Thyroid gland (tissue), 4 donors: ENCODE measurements at regions not wholly inside any gene's neighbourhood (a gene's known extent, or its start where the extent isn't known, plus 50 kb on each side); places are given as distances from the start of the nearest gene placed in this dataset.

Experiments
- DNase-seq, 2 donors: peaks; one replicate each; pipeline ENCODE4 v3.0.0-alpha.2; 2019
- H3K27ac ChIP-seq, 3 donors: fragments of 200-600 bp; sonication (generic); 1 replicate in 2 of 3; 2 replicates in 1 of 3; pipeline ENCODE4 v1.5.1; 2016 to 2019; ENCODE audit warnings: mild to moderate bottlenecking in 1 of 3, moderate library complexity in 1 of 3
- H3K27me3 ChIP-seq: fragments of 200-600 bp; sonication (generic); one replicate; pipeline ENCODE4 v1.5.1; 2019
- H3K36me3 ChIP-seq, 2 donors: fragments of 200-600 bp; sonication (generic); one replicate each; pipeline ENCODE4 v1.5.1; 2016 to 2019
- H3K4me1 ChIP-seq, 2 donors: fragments of 200-600 bp; sonication (generic); one replicate each; pipeline ENCODE4 v1.5.1; 2017 to 2019
- H3K4me3 ChIP-seq, 3 donors: fragments of 200-600 bp; sonication (generic); replicated peaks in 1 of 3; 1 replicate in 2 of 3; 2 replicates in 1 of 3; pipeline ENCODE4 v1.5.1; 2016; ENCODE audit warnings: mild to moderate bottlenecking in 1 of 3
- H3K9me3 ChIP-seq: fragments of 200-600 bp; sonication (generic); one replicate; pipeline ENCODE4 v1.5.1; 2017
- POLR2A ChIP-seq, 2 donors: fragments of 450-650 bp; IDR thresholded peaks; one replicate each; pipeline ENCODE4 v1.6.1; 2017; ENCODE audit warnings: antibody characterized with exemption in 2 of 2, mild to moderate bottlenecking in 2 of 2, moderate library complexity in 1 of 2
- WGBS, 2 donors: methylation state at CpG; one replicate each; pipeline ENCODE4 v1.1.5; 2017; 5-methylcytosine and 5-hydroxymethylcytosine counted together
- intact Hi-C: fragments of 100-400 bp; cut with DNase I; formaldehyde crosslinking; loops from one replicate; pipeline ENCODE4 v1.15.1; 2023
- TF ChIP-seq, protein P1 (sequence below), 6 experiments: fragments of 200-600 bp in 3 of 6; fragments of 450-650 bp in 3 of 6; sonication (generic) in 3 of 6; IDR thresholded peaks; one replicate each; pipeline ENCODE4 v1.5.1; 2016 to 2019; ENCODE audit warnings: antibody characterized with exemption in 6 of 6, mild to moderate bottlenecking in 2 of 6, inconsistent platforms in 1 of 6, moderate library complexity in 1 of 6

DNA sequence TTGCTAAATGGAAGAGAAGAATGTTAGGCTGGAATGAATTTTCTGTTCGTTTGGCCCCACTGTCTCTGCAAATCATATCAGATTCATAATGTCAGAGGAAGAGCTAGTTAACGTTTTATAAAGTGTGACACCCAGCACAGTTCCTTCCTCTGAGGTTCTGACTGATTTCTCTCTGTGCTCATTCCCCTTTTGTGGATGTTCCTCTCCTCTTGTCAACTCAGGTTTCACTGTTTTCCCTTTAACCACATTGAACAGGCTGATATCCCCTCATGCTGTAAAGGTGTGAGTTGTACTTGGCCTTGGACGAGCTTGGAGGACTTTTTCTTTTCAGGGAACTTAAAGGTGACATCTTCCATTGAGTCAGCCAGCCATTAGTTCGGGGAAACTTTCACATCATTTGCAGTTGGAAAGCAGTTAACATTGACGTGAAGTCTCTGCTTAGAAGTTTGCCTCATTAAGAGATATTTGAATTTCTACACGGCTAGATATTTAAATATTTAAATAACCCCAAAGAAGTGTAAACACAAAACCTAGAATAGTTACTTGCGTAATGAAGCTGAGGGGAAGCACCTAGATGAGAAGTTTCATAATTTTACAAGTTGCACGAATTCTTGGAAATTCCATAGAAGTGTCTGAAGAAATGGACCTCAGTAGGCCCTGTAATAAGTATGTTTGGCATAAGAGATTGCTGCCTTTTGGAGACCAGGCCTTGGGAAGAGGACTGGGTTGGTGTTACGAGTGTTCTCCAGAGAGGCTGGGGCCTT lies 101.5 kb upstream of the EGR2 start:
- Histone ChIP-seq H3K4me1 (no peaks in the 10 kb centered on the region), H3K27me3 (no peaks in the 10 kb centered on the region), H3K36me3 (no peaks in the 10 kb centered on the region), H3K4me3 (no peak overlapping the region), H3K9me3 (no peaks in the 10 kb centered on the region), H3K27ac (no peak overlapping the region)
- WGBS, 2 donors = 83 to 89% methylated on average over 9 of the region's 9 CpGs
- no peak for DNase-seq
- intact Hi-C loops = no loop called here
- TF ChIP-seq, protein P1, sequence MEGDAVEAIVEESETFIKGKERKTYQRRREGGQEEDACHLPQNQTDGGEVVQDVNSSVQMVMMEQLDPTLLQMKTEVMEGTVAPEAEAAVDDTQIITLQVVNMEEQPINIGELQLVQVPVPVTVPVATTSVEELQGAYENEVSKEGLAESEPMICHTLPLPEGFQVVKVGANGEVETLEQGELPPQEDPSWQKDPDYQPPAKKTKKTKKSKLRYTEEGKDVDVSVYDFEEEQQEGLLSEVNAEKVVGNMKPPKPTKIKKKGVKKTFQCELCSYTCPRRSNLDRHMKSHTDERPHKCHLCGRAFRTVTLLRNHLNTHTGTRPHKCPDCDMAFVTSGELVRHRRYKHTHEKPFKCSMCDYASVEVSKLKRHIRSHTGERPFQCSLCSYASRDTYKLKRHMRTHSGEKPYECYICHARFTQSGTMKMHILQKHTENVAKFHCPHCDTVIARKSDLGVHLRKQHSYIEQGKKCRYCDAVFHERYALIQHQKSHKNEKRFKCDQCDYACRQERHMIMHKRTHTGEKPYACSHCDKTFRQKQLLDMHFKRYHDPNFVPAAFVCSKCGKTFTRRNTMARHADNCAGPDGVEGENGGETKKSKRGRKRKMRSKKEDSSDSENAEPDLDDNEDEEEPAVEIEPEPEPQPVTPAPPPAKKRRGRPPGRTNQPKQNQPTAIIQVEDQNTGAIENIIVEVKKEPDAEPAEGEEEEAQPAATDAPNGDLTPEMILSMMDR (IDR thresholded peaks at IDR 0.05) = no peak
- no peak for TF ChIP-seq POLR2A (IDR thresholded peaks at IDR 0.05)

DNA sequence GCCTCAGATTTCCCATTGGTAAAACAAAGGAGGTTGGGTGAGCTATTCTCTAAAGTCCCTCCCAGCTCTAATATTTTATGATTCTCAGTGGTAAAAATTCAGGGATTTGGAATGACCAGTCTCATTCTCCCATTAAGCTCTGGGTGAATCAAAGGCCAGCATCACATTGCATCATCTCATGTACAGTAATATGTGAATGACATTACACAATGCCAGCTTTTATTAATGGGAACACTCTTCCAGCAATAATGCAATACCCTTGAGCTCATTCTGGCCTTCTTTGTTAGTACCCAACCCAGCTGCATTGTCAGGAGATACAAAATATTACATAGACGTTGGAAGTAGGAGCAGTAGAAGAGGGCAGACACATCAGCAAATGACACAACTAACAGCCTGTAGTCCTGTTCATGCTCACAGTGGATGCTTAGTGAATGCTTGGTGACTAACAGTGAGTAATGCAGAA lies 100.0 kb upstream of the EGR2 start:
- TF ChIP-seq POLR2A (IDR thresholded peaks at IDR 0.05) = no peak
- no peaks in the 10 kb centered on the region for H3K9me3 ChIP-seq
- intact Hi-C loops = no loop called here
- H3K4me3 ChIP-seq = no peak overlapping the region
- no peak overlapping the region for H3K27ac ChIP-seq
- no peak for DNase-seq
- H3K27me3 ChIP-seq = no peaks in the 10 kb centered on the region
- H3K36me3 ChIP-seq = no peaks in the 10 kb centered on the region
- WGBS, 2 donors = 54 to 62% methylated on average over 1 of the region's 1 CpG
- no peaks in the 10 kb centered on the region for H3K4me1 ChIP-seq

DNA sequence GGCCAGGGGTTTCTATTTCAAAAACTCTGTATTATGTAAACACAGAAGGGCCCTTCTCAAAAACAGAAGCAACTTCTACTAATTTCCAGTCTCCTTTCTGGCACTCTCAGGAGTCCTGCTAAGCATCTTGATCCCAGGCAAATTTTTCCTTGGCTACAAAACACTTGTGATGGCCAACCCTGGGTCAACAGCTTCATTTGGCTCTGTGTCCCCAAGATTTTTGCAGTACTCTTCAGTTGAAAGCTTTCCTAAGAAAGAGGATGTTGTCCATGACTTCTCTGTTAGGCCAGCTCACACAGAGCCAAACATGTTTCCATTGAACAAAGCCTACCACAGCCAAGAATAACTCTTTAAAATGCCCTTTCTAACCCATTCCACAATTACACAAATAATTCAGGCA lies 99.0 kb upstream of the EGR2 start:
- TF ChIP-seq POLR2A (IDR thresholded peaks at IDR 0.05) = no peak
- TF ChIP-seq, protein P1 (IDR thresholded peaks at IDR 0.05) = no peak
- Histone ChIP-seq H3K4me3 (no peak overlapping the region), H3K27ac (no peak overlapping the region), H3K36me3 (no peaks in the 10 kb centered on the region), H3K27me3 (no peaks in the 10 kb centered on the region), H3K9me3 (no peaks in the 10 kb centered on the region), H3K4me1 (no peaks in the 10 kb centered on the region)
- no peak for DNase-seq
- intact Hi-C loops = no loop called here

DNA sequence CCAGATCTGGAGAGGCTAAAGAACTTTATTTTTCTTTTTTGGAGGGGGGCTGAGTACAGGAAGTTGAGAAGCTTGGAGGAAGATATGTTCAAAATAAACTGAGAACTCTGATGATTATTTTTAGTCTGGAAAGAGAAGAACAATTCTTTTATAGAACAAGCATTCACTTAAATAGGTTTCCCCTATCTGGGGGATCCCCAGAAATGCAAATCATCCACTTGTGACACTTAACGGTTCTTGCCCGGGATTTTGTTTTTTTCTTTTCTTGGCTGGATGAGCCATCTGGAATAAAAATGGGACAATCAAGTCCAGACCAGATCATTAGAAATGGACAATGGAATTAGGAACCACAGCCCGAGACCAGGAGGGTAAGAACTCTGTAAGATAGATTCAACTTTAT lies 95.9 kb upstream of the EGR2 start:
- Histone ChIP-seq H3K4me3 (no peak overlapping the region), H3K4me1 (no peaks in the 10 kb centered on the region), H3K9me3 (no peaks in the 10 kb centered on the region), H3K27me3 (no peaks in the 10 kb centered on the region), H3K27ac (no peak overlapping the region), H3K36me3 (no peaks in the 10 kb centered on the region)
- 41 to 49% methylated on average over 3 of the region's 3 CpGs for WGBS, 2 donors
- TF ChIP-seq, protein P1 (IDR thresholded peaks at IDR 0.05) = no peak
- no peak for TF ChIP-seq POLR2A (IDR thresholded peaks at IDR 0.05)
- no peak for DNase-seq
- intact Hi-C loops = no loop called here

DNA sequence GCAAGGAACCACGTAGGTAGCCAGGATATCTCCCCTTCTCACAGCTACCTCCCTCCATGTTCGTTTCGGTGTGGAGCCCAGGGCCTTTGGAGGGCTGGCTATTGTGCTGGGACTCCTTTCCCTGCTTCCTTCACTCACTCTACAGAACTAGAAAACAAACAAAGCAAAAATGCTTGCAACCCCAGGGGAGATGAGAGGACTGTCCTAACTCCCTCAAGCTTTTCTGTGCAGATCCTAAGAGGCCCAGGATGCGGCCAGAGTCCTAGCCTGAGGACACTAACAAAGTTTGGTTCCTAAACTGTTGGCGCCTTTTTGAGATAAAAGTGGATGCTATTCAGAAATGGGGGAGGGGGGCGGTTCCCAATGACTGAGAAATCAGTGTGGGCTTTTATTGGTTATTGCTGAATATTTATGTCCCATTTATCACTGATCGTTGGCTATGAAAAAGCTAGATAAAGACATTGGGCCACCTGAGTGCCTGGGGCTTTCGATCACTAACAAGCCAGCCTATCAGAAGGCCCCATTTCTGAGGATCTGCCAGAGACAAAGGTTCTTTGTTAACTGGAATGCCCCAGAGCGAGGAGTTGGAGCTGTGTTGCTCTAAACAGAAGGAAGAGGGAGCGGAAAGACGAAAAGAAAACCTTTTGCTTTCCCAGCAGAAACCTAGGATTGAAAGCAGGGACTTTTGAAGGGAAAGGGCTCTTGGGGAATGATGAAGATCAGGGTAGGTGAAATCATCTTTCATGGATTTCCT lies 95.2 kb upstream of the EGR2 start:
- no peak overlapping the region for H3K27ac ChIP-seq
- no peaks in the 10 kb centered on the region for H3K4me1 ChIP-seq
- no peaks in the 10 kb centered on the region for H3K36me3 ChIP-seq
- no peak overlapping the region for H3K4me3 ChIP-seq
- TF ChIP-seq POLR2A (IDR thresholded peaks at IDR 0.05) = no peak
- TF ChIP-seq, protein P1 (IDR thresholded peaks at IDR 0.05) = no peak
- DNase-seq = no peak
- H3K9me3 ChIP-seq = no peaks in the 10 kb centered on the region
- intact Hi-C loops = no loop called here
- 85 to 88% methylated on average over 11 of the region's 11 CpGs for WGBS, 2 donors
- no peaks in the 10 kb centered on the region for H3K27me3 ChIP-seq
